Heart left ventricle (tissue), 16 donors: ENCODE measurements at regions not wholly inside any gene's neighbourhood (a gene's known extent, or its start where the extent isn't known, plus 50 kb on each side); places are given as distances from the start of the nearest gene placed in this dataset.

ENCODE experiments used
- ATAC-seq, 4 donors: fragments of 200-7000 bp; cut with Tn5 transposase; one replicate each; pipeline ENCODE4 v1.9.1; 2020 to 2022; ENCODE audit warnings: moderate library complexity in 4 of 4, mild to moderate bottlenecking in 3 of 4, moderate number of reproducible peaks in 1 of 4
- DNase-seq, 5 donors: peaks; one replicate each; pipeline ENCODE4 v3.0.0-alpha.2; 2020
- H3K27ac ChIP-seq, 12 donors: fragments of 200-600 bp; sonication (generic) in 4 of 12; one replicate each; pipeline versions ENCODE4 v1.5.0 to v1.8.0; 2016 to 2022; ENCODE audit warnings: mild to moderate bottlenecking in 2 of 12
- H3K27me3 ChIP-seq, 9 donors: fragments of 200-600 bp; sonication (generic) in 2 of 9; one replicate each; pipeline versions ENCODE4 v1.5.1 to v1.8.0; 2016 to 2022; ENCODE audit warnings: mild to moderate bottlenecking in 3 of 9
- H3K36me3 ChIP-seq, 9 donors: fragments of 200-600 bp; sonication (generic) in 2 of 9; one replicate each; pipeline versions ENCODE4 v1.5.0 to v1.8.0; 2018 to 2022; ENCODE audit warnings: mild to moderate bottlenecking in 2 of 9
- H3K4me1 ChIP-seq, 12 donors: fragments of 200-600 bp; sonication (generic) in 4 of 12; one replicate each; pipeline versions ENCODE4 v1.5.0 to v1.8.0; 2016 to 2022; ENCODE audit warnings: mild to moderate bottlenecking in 3 of 12
- H3K4me3 ChIP-seq, 12 donors: fragments of 200-600 bp; sonication (generic) in 4 of 12; one replicate each; pipeline versions ENCODE4 v1.5.0 to v1.8.0; 2017 to 2022; ENCODE audit warnings: mild to moderate bottlenecking in 9 of 12, moderate library complexity in 4 of 12
- H3K9me3 ChIP-seq, 12 donors: fragments of 200-600 bp; sonication (generic) in 4 of 12; one replicate each; pipeline versions ENCODE4 v1.5.0 to v1.8.0; 2016 to 2022; ENCODE audit warnings: mild to moderate bottlenecking in 1 of 12
- POLR2A ChIP-seq, 2 donors: fragments of 450-650 bp; IDR thresholded peaks; one replicate each; pipeline ENCODE4 v1.6.1; 2017; ENCODE audit warnings: antibody characterized with exemption in 2 of 2, mild to moderate bottlenecking in 2 of 2, moderate library complexity in 2 of 2
- WGBS, 4 donors: extraction: QIAGEN DNeasy Blood & Tissue Kit in 2 of 4; methylation state at CpG; one replicate each; pipeline versions ENCODE4 v1.1.5 to v1.1.7; 2013 to 2018; 5-methylcytosine and 5-hydroxymethylcytosine counted together
- intact Hi-C, 10 donors: fragments of 100-400 bp; cut with DNase I; formaldehyde crosslinking; loops; one replicate each; pipeline versions ENCODE4 v1.11.1 to v1.14.2; 2022
- TF ChIP-seq, protein P1 (sequence below), 12 donors: fragments of 200-600 bp; sonication (generic) in 4 of 12; IDR thresholded peaks; one replicate each; pipeline versions ENCODE4 v1.5.0 to v1.8.0; 2018 to 2022; ENCODE audit warnings: antibody characterized with exemption in 12 of 12, mild to moderate bottlenecking in 5 of 12
- donor health status: ischemic (EF 13 %, LVEDD 7.1; RV severe dilation, severe dysfunction).
- donor health status: healthy with polysubstance abuse.
- donor health status: DM: no; HTN: yes; CAD: no.
- donor health status: DM: no; HTN: no; CAD: no.
- donor health status: ischemic (EF 25% LVEDD 6.9; RV normal size, moderate dysfunction).
- donor health status: ischemic (EF 25% LVEDD 5.7; RV mildly dilated, moderate dysfunction).
- donor health status: healthy.
- donor health status: DM: yes; HTN: yes; CAD: no.
- donor health status: ischemic (EF 35%, LVEDD 5.7; RV mildly dilated, moderate dysfunction).
- donor health status: nonischemic (EF 11% LVEDD 7.7; RV severe dilation, severe dysfunction).
- donor health status: DM: yes; HTN: yes; CAD: no.
- donor health status: PGD.
- donor health status: ischemic (EF 29% LVEDD 5.4; RV normal size, mild dysfunction).
- donor health status: nonischemic (EF 23%, LVEDD 6.1; RV moderate dilation, normal function).

DNA sequence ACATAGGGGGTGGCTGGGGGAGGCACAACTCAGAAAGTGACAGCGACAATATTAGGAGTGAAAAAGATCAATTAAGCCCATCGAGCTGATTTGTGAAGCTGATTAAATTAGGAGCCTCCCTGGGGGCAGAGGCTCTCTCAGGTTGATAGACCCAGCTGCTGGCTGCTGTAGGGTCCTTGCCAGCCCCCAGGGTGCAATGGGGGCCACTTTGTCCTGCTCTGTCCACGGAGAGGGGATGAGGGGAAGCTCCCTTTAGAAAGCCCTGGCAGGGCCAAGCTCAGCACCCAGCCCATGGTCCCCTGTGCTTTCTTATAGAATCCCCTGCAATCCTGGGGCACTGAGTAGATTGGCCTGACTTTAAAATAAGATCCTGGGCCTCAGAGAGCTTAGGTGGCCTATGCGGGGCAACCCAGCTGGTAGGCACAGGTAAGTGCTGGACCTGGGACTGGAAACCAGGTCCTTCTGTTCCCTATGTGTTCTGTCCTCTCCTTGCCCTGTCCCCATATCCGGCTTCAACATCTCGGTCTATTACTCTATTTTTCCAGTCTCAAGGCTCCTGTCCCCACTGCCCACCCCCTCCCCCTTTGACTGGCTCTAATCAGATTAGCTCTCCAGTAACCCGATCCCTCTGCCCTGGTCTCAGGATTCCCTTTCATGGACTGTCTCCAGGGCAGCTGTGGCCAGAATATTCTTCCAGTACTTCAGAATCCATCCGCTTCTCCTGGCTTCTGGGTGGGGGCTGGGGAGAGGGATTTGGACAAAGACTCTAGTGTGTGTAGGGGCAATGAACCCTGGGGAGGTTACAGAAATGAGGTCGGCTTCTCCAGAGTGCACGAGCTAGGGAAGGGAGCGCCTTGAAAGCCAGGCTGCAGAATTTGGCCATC is 259.6 kb downstream of the RPS24 start:
- no peak overlapping the region for H3K27ac ChIP-seq
- no peak overlapping the region for H3K4me3 ChIP-seq
- 60 to 67% (median 65%) methylated on average over 11 of the region's 11 CpGs for WGBS, 4 donors
- no peaks in the 10 kb centered on the region for H3K27me3 ChIP-seq
- no peak for DNase-seq
- intact Hi-C loops, result loop anchor here in 1 of 10 donors (10.0 kb wide), 2 partner anchors 248 to 362 kb away; no protein-coding TSS in a partner anchor
- H3K4me1 ChIP-seq, result peaks cover 0 to 5% (median 0%) of the 10 kb centered on the region in 12 donors
- ATAC-seq, result no peak
- no peaks in the 10 kb centered on the region for H3K36me3 ChIP-seq
- no peak for TF ChIP-seq POLR2A (IDR thresholded peaks at IDR 0.05)
- TF ChIP-seq, protein P1, sequence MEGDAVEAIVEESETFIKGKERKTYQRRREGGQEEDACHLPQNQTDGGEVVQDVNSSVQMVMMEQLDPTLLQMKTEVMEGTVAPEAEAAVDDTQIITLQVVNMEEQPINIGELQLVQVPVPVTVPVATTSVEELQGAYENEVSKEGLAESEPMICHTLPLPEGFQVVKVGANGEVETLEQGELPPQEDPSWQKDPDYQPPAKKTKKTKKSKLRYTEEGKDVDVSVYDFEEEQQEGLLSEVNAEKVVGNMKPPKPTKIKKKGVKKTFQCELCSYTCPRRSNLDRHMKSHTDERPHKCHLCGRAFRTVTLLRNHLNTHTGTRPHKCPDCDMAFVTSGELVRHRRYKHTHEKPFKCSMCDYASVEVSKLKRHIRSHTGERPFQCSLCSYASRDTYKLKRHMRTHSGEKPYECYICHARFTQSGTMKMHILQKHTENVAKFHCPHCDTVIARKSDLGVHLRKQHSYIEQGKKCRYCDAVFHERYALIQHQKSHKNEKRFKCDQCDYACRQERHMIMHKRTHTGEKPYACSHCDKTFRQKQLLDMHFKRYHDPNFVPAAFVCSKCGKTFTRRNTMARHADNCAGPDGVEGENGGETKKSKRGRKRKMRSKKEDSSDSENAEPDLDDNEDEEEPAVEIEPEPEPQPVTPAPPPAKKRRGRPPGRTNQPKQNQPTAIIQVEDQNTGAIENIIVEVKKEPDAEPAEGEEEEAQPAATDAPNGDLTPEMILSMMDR (IDR thresholded peaks at IDR 0.05), result no peak
- H3K9me3 ChIP-seq, result no peaks in the 10 kb centered on the region

DNA sequence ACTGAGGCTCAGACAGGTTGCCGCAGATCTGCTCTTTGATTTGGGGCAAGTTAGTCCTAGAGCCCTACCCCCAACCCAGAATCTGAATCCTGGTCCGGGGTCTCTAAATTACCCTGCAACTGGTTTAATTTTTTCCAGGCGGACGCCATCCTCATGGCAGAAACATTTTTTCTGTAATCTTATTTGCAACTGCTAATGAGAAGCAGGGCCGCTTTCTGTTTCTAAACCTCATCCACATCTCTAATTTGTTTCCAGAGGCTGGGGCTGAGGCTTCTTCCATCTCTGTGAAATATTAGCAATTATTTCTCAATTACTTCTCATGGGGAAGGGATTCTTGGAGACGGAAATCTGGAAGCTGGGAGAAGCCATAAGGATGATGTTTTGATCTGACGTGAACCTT is 261.6 kb downstream of the RPS24 start:
- H3K9me3 ChIP-seq, result peaks cover 0 to 2% (median 0%) of the 10 kb centered on the region in 12 donors
- no peak for TF ChIP-seq POLR2A (IDR thresholded peaks at IDR 0.05)
- TF ChIP-seq, protein P1 (IDR thresholded peaks at IDR 0.05), result no peak
- H3K4me3 ChIP-seq, result no peak overlapping the region
- H3K36me3 ChIP-seq, result no peaks in the 10 kb centered on the region
- DNase-seq (no peak), ATAC-seq (no peak)
- H3K27ac ChIP-seq, result no peak overlapping the region
- no peaks in the 10 kb centered on the region for H3K27me3 ChIP-seq
- intact Hi-C loops, result loop anchor here in 1 of 10 donors (10.0 kb wide), 2 partner anchors 250 to 360 kb away; no protein-coding TSS in a partner anchor
- whole genome bisulfite sequencing, 4 donors, result 94 to 98% (median 95%) methylated on average over 7 of the region's 7 CpGs
- peaks cover 0 to 5% (median 0%) of the 10 kb centered on the region in 12 donors for H3K4me1 ChIP-seq

DNA sequence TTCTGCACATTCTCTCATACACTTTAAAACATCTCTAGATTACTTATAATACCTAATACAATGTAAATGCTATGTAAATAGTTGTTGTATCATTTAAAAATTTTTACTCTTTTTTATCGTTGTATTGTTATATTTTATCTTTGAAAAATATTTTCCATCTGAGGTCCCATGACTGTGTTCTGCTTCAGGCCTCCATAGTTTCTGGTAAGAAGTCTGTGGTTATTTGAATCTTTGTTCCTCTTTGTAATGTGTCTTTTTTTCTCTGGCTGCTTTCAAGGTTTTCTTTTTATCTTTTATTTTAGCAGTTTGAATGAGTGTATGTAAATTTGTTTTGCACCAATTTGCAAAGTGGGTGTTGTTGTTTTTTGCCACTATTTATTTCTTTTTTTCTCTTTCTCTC is 263.1 kb downstream of the RPS24 start:
- TF ChIP-seq POLR2A (IDR thresholded peaks at IDR 0.05), result no peak
- TF ChIP-seq, protein P1 (IDR thresholded peaks at IDR 0.05), result no peak
- H3K4me3 ChIP-seq, result no peak overlapping the region
- no peaks in the 10 kb centered on the region for H3K36me3 ChIP-seq
- no peak for DNase-seq
- no peaks in the 10 kb centered on the region for H3K27me3 ChIP-seq
- WGBS, 4 donors, result 59 to 83% (median 75%) methylated on average over 1 of the region's 1 CpG
- no peak overlapping the region for H3K27ac ChIP-seq
- intact Hi-C loops, result loop anchor here in 1 of 10 donors (10.0 kb wide), 2 partner anchors 252 to 358 kb away; no protein-coding TSS in a partner anchor
- peaks cover 0 to 4% (median 0%) of the 10 kb centered on the region in 12 donors for H3K9me3 ChIP-seq
- no peak for ATAC-seq
- peaks cover 0 to 9% (median 0%) of the 10 kb centered on the region in 12 donors for H3K4me1 ChIP-seq

DNA sequence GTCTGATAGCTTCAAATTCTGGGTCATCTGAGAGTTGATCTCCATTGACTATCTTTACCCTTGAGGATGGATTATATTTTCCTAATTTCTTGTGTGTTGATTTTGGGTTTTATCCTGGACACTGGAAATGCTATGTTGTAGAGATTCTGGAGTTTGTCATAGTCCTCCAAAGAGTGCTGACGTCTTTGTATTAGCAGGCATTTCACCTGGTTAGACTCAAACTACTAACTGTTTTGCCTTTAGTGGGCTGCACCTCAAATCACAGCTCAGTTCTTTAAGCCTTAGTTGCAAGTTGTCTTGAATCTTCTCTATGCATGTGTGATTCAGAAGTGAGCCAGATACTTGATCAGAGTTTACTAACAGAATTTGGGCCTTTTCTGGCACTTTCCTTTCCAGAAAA is 264.3 kb downstream of the RPS24 start:
- WGBS, 4 donors, result 89 to 98% (median 93%) methylated on average over 1 of the region's 1 CpG
- Histone ChIP-seq H3K27me3 (no peaks in the 10 kb centered on the region), H3K36me3 (no peaks in the 10 kb centered on the region), H3K27ac (no peak overlapping the region), H3K9me3 (peaks cover 0 to 4% (median 0%) of the 10 kb centered on the region in 12 donors), H3K4me1 (peaks cover 0 to 21% (median 7%) of the 10 kb centered on the region in 12 donors), H3K4me3 (no peak overlapping the region)
- DNase-seq (no peak), ATAC-seq (no peak)
- intact Hi-C loops, result loop anchor here in 1 of 10 donors (10.0 kb wide), 2 partner anchors 253 to 357 kb away; no protein-coding TSS in a partner anchor
- TF ChIP-seq, protein P1 (IDR thresholded peaks at IDR 0.05), result no peak
- no peak for TF ChIP-seq POLR2A (IDR thresholded peaks at IDR 0.05)
